ENCODE measurements at regions not wholly inside any gene's neighbourhood (a gene's known extent, or its start where the extent isn't known, plus 50 kb on each side); places are given as distances from the start of the nearest gene placed in this dataset.

DNA sequence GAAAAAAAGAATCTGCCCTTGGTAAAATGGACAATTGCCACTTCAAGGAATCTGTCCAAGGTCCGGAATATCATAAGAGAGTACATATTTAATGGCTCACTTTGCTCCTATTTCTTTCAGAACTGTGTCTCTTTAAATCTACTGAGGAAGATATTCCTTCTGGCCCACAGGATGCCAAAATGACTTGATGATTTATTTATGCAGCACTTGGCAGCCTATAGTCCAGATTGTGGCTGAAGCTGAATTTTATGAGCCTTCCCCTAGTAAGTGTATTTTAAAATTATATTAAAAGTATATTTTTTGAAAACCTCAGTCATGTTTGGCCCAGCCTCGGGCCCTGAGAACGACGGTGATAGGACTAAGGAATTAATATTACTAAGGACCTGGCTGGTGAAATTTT is 465.1 kb upstream of the HNRNPA3 start:
- FAIRE-seq (no peak), DNase-seq (ENCODE audit: insufficient read length, low spot score) (no peak)
- TF ChIP-seq PAX5 (IDR thresholded peaks at IDR 0.05; ENCODE audit: insufficient read depth, low read length, severe bottlenecking) (no peak), TAF1 (IDR thresholded peaks at IDR 0.05; ENCODE audit: low read depth, low read length) (no peak), POU2F2 (IDR thresholded peaks at IDR 0.05; ENCODE audit: low read depth, low read length) (no peak), POLR2AphosphoS5 (IDR thresholded peaks at IDR 0.05; ENCODE audit: low read depth, low read length) (no peak), SPI1 (IDR thresholded peaks at IDR 0.05; ENCODE audit: low read depth, low read length) (no peak), POLR2A (IDR thresholded peaks at IDR 0.05; ENCODE audit: low read depth, low read length) (no peak)

- no peak for TF ChIP-seq POLR2AphosphoS5 (IDR thresholded peaks at IDR 0.05; ENCODE audit: low read depth, low read length)
- TF ChIP-seq TAF1 (IDR thresholded peaks at IDR 0.05; ENCODE audit: low read depth, low read length) = no peak
- no peak for TF ChIP-seq POU2F2 (IDR thresholded peaks at IDR 0.05; ENCODE audit: low read depth, low read length)
- no peak for TF ChIP-seq PAX5 (IDR thresholded peaks at IDR 0.05; ENCODE audit: insufficient read depth, low read length, severe bottlenecking)
- no peak for TF ChIP-seq POLR2A (IDR thresholded peaks at IDR 0.05; ENCODE audit: low read depth, low read length)
- TF ChIP-seq SPI1 (IDR thresholded peaks at IDR 0.05; ENCODE audit: low read depth, low read length) = no peak
- DNase-seq (ENCODE audit: insufficient read length, low spot score) (no peak), FAIRE-seq (no peak)
These were observed 464.7 kb upstream of the HNRNPA3 start for GRCh38 chr2:176747928-176748327.

DNA sequence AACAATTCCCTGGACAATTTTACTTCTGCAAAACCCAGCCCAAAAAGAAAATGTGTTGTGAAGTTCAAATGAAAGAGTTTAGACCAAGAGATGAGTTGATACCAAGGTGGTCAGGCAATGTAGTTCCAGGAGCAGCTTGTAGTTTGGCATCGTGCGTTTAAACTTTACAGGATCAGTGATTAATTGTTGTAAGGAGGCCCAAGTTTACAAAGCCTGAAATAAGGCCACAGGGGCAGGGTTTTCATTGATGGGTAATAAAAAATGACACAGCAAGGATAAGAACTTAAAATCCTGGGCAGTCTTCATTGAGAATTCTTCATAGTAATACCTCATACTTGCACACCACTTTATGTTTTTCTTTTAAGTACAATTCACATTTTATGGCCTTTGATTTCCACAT is 463.9 kb upstream of the HNRNPA3 start:
- TF ChIP-seq SPI1 (IDR thresholded peaks at IDR 0.05; ENCODE audit: low read depth, low read length) (no peak), POU2F2 (IDR thresholded peaks at IDR 0.05; ENCODE audit: low read depth, low read length) (no peak), TAF1 (IDR thresholded peaks at IDR 0.05; ENCODE audit: low read depth, low read length) (no peak), POLR2A (IDR thresholded peaks at IDR 0.05; ENCODE audit: low read depth, low read length) (no peak), PAX5 (IDR thresholded peaks at IDR 0.05; ENCODE audit: insufficient read depth, low read length, severe bottlenecking) (no peak), POLR2AphosphoS5 (IDR thresholded peaks at IDR 0.05; ENCODE audit: low read depth, low read length) (no peak)
- DNase-seq (ENCODE audit: insufficient read length, low spot score) (no peak), FAIRE-seq (no peak)

GRCh38 chr2:176751314-176752227 is 461.0 kb upstream of the HNRNPA3 start:
- TF ChIP-seq POU2F2 (IDR thresholded peaks at IDR 0.05; ENCODE audit: low read depth, low read length) = no peak
- TF ChIP-seq SPI1 (IDR thresholded peaks at IDR 0.05; ENCODE audit: low read depth, low read length) = no peak
- TF ChIP-seq POLR2AphosphoS5 (IDR thresholded peaks at IDR 0.05; ENCODE audit: low read depth, low read length) = no peak
- TF ChIP-seq TAF1 (IDR thresholded peaks at IDR 0.05; ENCODE audit: low read depth, low read length) = no peak
- TF ChIP-seq POLR2A (IDR thresholded peaks at IDR 0.05; ENCODE audit: low read depth, low read length) = no peak
- no peak for TF ChIP-seq PAX5 (IDR thresholded peaks at IDR 0.05; ENCODE audit: insufficient read depth, low read length, severe bottlenecking)
- FAIRE-seq (no peak), DNase-seq (ENCODE audit: insufficient read length, low spot score) (no peak)

DNA sequence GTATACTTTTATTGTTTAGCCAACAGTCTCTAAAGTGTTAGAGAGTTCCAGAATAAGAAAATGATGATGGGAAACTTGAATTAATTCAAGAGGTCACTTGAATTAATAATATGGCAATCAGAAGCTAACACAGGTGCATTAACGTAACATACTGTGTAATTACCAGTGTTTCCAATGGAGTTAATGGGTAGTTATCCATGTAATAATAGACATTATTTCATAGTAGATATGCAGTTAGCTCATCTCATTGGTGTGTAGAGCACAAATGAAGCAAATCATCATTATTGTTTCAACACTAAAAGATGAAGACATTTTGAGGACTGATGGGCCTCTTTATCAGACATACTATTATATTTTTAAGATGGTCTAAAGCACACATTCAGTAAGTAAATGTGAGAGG is 460.3 kb upstream of the HNRNPA3 start:
- FAIRE-seq = no peak
- TF ChIP-seq TAF1 (IDR thresholded peaks at IDR 0.05; ENCODE audit: low read depth, low read length) (no peak), POLR2A (IDR thresholded peaks at IDR 0.05; ENCODE audit: low read depth, low read length) (no peak), SPI1 (IDR thresholded peaks at IDR 0.05; ENCODE audit: low read depth, low read length) (no peak), POLR2AphosphoS5 (IDR thresholded peaks at IDR 0.05; ENCODE audit: low read depth, low read length) (no peak), POU2F2 (IDR thresholded peaks at IDR 0.05; ENCODE audit: low read depth, low read length) (no peak), PAX5 (IDR thresholded peaks at IDR 0.05; ENCODE audit: insufficient read depth, low read length, severe bottlenecking) (no peak)
- DNase-seq (ENCODE audit: insufficient read length, low spot score) = no peak

GRCh38 chr2:176753205-176753604 is 459.4 kb upstream of the HNRNPA3 start:
- TF ChIP-seq POLR2A (IDR thresholded peaks at IDR 0.05; ENCODE audit: low read depth, low read length) = no peak
- TF ChIP-seq TAF1 (IDR thresholded peaks at IDR 0.05; ENCODE audit: low read depth, low read length) = no peak
- TF ChIP-seq POLR2AphosphoS5 (IDR thresholded peaks at IDR 0.05; ENCODE audit: low read depth, low read length) = no peak
- TF ChIP-seq POU2F2 (IDR thresholded peaks at IDR 0.05; ENCODE audit: low read depth, low read length) = no peak
- TF ChIP-seq PAX5 (IDR thresholded peaks at IDR 0.05; ENCODE audit: insufficient read depth, low read length, severe bottlenecking) = no peak
- no peak for TF ChIP-seq SPI1 (IDR thresholded peaks at IDR 0.05; ENCODE audit: low read depth, low read length)
- FAIRE-seq (no peak), DNase-seq (ENCODE audit: insufficient read length, low spot score) (no peak)

- DNase-seq (ENCODE audit: insufficient read length, low spot score) (no peak), FAIRE-seq (no peak)
- TF ChIP-seq SPI1 (IDR thresholded peaks at IDR 0.05; ENCODE audit: low read depth, low read length) (peak; percentile 55), POLR2AphosphoS5 (IDR thresholded peaks at IDR 0.05; ENCODE audit: low read depth, low read length) (no peak)
These were observed 458.7 kb upstream of the HNRNPA3 start for GRCh38 chr2:176753752-176754474.

- FAIRE-seq (no peak), DNase-seq (ENCODE audit: insufficient read length, low spot score) (no peak)
- no peak for TF ChIP-seq TAF1 (IDR thresholded peaks at IDR 0.05; ENCODE audit: low read depth, low read length)
These were observed 457.0 kb upstream of the HNRNPA3 start for GRCh38 chr2:176755537-176756135.

GRCh38 chr2:176758426-176758825 is 454.2 kb upstream of the HNRNPA3 start:
- no peak for DNase-seq (ENCODE audit: insufficient read length, low spot score)
- FAIRE-seq = no peak
- no peak for TF ChIP-seq TAF1 (IDR thresholded peaks at IDR 0.05; ENCODE audit: low read depth, low read length)
- TF ChIP-seq PAX5 (IDR thresholded peaks at IDR 0.05; ENCODE audit: insufficient read depth, low read length, severe bottlenecking) = no peak
- no peak for TF ChIP-seq SPI1 (IDR thresholded peaks at IDR 0.05; ENCODE audit: low read depth, low read length)
- no peak for TF ChIP-seq POLR2A (IDR thresholded peaks at IDR 0.05; ENCODE audit: low read depth, low read length)
- TF ChIP-seq POU2F2 (IDR thresholded peaks at IDR 0.05; ENCODE audit: low read depth, low read length) = no peak
- no peak for TF ChIP-seq POLR2AphosphoS5 (IDR thresholded peaks at IDR 0.05; ENCODE audit: low read depth, low read length)

All from GM12891 (cell line).